DND-41 (cell line): ENCODE measurements at regions not wholly inside any gene's neighbourhood (a gene's known extent, or its start where the extent isn't known, plus 50 kb on each side); places are given as distances from the start of the nearest gene placed in this dataset.

Experiments used
- ATAC-seq: fragments of 200-7000 bp; cut with Tn5 transposase; 3 replicates; pipeline ENCODE4 v1.9.1; 2021; ENCODE audit warnings: low read depth; ENCODE audit not compliant: insufficient read depth
- DNase-seq: peaks from one replicate; pipeline ENCODE4 v3.0.0-alpha.2; 2020
- H2AFZ ChIP-seq: 2 replicates; pipeline ENCODE4 v1.6.0; 2012; ENCODE audit warnings: low read depth, low read length
- H3K27ac ChIP-seq: 2 replicates; pipeline ENCODE4 v1.5.1; 2012; ENCODE audit warnings: low read length, inconsistent platforms
- H3K27me3 ChIP-seq: fragments of 200-600 bp; sonication (generic); 2 replicates; pipeline ENCODE4 v1.6.0; 2012; ENCODE audit warnings: low read length, mild to moderate bottlenecking, inconsistent platforms; ENCODE audit not compliant: insufficient read depth, poor library complexity
- H3K36me3 ChIP-seq: 2 replicates; pipeline ENCODE4 v1.5.1; 2012; ENCODE audit warnings: low read length, inconsistent platforms; ENCODE audit not compliant: insufficient read depth
- H3K4me1 ChIP-seq: 2 replicates; pipeline ENCODE4 v1.5.1; 2012; ENCODE audit warnings: mild to moderate bottlenecking, low read length; ENCODE audit not compliant: insufficient read depth
- H3K4me2 ChIP-seq: 2 replicates; pipeline ENCODE4 v1.6.0; 2012; ENCODE audit warnings: mild to moderate bottlenecking, moderate library complexity, low read length, inconsistent platforms; ENCODE audit not compliant: insufficient read depth
- H3K4me3 ChIP-seq, 2 experiments: fragments of 200-600 bp in 1 of 2; shearing (Covaris generic) in 1 of 2; 2 replicates each; pipeline ENCODE4 v1.5.1; 2012 to 2016; ENCODE audit warnings: inconsistent platforms in 2 of 2, low read length in 2 of 2, mild to moderate bottlenecking in 2 of 2, low read depth in 1 of 2, moderate library complexity in 1 of 2
- H3K79me2 ChIP-seq: 2 replicates; pipeline ENCODE4 v1.6.0; 2012; ENCODE audit warnings: low read length, inconsistent platforms; ENCODE audit not compliant: insufficient read depth
- H3K9ac ChIP-seq: 2 replicates; pipeline ENCODE4 v1.6.0; 2012; ENCODE audit warnings: low read depth, mild to moderate bottlenecking, inconsistent platforms, low read length, moderate library complexity
- H3K9me3 ChIP-seq: 2 replicates; pipeline ENCODE4 v1.5.1; 2012; ENCODE audit warnings: low read length, moderate library complexity, mild to moderate bottlenecking, inconsistent platforms; ENCODE audit not compliant: insufficient read depth, severe bottlenecking
- H4K20me1 ChIP-seq: 2 replicates; pipeline ENCODE4 v1.6.0; 2012; ENCODE audit warnings: low read length; ENCODE audit not compliant: insufficient read depth
- EZH2 ChIP-seq: IDR thresholded peaks from 3 replicates; pipeline ENCODE4 v1.6.1; 2012; ENCODE audit warnings: borderline replicate concordance, low read depth, mild to moderate bottlenecking, moderate library complexity, low read length, inconsistent platforms; ENCODE audit not compliant: severe bottlenecking
- TF ChIP-seq, protein P1 (sequence below): IDR thresholded peaks from 2 replicates; pipeline ENCODE4 v1.5.1; 2012; ENCODE audit warnings: borderline replicate concordance, low read length, moderate library complexity, mild to moderate bottlenecking; ENCODE audit not compliant: poor library complexity, severe bottlenecking; ENCODE audit errors: extremely low read depth

DNA sequence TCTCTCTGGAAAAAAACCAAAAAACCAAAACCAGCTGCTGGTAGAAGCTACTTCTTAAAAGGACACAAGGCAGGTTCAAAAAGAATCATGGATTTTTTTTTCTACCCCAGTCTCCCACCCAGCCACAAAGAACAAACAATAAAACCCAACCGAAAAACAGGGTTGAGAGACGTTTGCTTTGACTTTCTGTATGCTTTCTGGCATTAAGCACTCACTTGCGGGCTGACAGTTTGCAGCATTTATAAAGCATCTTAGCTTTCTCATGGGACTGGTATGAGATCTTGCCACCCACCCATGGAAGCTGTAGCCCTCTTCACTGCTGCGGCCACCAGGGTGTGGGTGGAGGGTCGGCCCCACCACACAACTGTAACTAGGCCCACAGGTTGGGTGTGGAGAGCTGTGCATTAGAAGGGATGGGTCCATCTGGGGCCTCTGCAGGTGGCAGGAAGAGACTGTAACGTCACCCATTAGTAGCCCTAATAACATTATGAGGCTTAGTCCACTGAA lies 165.7 kb downstream of the RHOU start:
- H3K4me1 ChIP-seq: no peaks in the 10 kb centered on the region

DNA sequence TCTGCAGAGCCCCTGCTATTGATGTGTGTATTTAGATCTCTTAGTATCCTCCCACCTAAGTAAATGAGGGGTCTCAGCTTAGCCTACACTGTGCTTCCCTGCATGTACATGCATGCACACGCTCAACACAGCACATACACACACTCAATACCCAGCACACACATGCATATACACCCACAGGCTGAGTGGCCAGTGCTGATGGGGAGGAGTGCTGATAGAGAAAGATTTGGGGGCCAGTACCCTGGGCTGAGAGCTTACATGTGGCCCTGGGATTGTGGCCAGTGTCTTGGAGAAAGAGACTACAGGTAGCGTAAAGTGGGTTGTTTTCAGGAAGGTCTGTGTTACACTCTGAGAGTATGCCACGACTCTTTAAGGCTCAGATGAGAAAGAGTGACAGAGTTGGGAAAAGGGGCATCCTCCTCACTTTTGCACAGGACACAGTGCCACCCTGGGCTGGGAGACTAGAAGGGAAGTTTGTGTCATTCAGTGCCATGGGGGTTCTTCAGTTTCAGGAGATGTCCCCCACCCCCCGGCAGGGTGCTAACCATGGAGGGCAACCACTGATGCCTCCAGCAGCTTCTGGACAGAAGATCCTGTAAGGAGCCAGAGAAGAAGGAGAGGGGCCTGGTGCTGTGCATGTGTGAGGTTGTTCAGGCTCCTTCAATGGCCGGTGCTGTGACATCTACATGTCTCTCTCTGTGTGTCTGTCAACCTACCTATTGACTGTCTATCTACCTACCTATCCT lies 166.8 kb downstream of the RHOU start:
- TF ChIP-seq, protein P1, sequence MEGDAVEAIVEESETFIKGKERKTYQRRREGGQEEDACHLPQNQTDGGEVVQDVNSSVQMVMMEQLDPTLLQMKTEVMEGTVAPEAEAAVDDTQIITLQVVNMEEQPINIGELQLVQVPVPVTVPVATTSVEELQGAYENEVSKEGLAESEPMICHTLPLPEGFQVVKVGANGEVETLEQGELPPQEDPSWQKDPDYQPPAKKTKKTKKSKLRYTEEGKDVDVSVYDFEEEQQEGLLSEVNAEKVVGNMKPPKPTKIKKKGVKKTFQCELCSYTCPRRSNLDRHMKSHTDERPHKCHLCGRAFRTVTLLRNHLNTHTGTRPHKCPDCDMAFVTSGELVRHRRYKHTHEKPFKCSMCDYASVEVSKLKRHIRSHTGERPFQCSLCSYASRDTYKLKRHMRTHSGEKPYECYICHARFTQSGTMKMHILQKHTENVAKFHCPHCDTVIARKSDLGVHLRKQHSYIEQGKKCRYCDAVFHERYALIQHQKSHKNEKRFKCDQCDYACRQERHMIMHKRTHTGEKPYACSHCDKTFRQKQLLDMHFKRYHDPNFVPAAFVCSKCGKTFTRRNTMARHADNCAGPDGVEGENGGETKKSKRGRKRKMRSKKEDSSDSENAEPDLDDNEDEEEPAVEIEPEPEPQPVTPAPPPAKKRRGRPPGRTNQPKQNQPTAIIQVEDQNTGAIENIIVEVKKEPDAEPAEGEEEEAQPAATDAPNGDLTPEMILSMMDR: no peak
- no peak for TF ChIP-seq EZH2
- Histone ChIP-seq H3K4me1 (no peaks in the 10 kb centered on the region), H3K4me2 (no peak overlapping the region), H3K9me3 (no peaks in the 10 kb centered on the region), H3K36me3 (no peaks in the 10 kb centered on the region), H3K79me2 (no peaks in the 10 kb centered on the region), H2AFZ (no peak overlapping the region), H4K20me1 (no peaks in the 10 kb centered on the region), H3K27ac (no peak overlapping the region), H3K27me3 (peaks cover 5% of the 10 kb centered on the region), H3K9ac (no peak overlapping the region), H3K4me3 (no peak overlapping the region)
- ATAC-seq (no peak), DNase-seq (no peak)

More for the DNA sequence above, 165.7 kb downstream of the RHOU start:
- TF ChIP-seq, protein P1: no peak
- TF ChIP-seq EZH2: no peak
- Histone ChIP-seq H3K9me3 (no peaks in the 10 kb centered on the region), H3K9ac (no peak overlapping the region), H3K36me3 (no peaks in the 10 kb centered on the region), H3K27ac (no peak overlapping the region), H3K27me3 (peaks cover 5% of the 10 kb centered on the region), H3K79me2 (no peaks in the 10 kb centered on the region), H3K4me2 (no peak overlapping the region), H2AFZ (no peak overlapping the region), H4K20me1 (no peaks in the 10 kb centered on the region), H3K4me3 (no peak overlapping the region)
- no peak for ATAC-seq
- DNase-seq: no peak

DNA sequence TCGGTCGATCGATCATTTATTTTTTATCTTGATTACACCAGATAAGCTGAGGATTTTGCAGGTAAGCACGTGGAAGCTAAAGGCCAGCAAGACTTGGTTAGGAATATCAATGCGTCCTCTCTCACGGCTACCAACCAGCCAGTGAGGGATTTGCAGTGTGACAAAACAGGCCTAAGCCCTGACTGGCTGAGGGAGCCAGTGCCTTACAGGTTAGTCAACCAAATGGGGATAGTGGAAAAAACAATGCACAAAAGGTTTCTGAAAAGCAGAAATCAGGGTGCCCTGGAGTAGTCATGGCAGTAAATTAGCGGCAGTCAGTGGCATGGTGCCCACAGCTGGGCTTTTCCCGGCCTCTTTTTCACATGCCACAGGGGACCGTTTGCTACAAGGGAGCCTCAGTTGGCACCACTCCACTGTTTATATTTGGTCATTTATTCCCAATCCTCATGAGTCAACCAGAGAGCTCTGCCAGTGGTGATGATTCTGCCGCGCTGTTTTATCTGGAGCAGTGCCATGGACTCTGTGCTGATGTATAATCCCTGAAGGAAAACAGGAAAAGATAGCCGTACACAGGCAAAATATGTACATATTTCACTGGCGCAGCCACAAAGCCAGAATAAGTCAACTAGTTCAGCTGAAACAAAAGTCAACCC lies 167.6 kb downstream of the RHOU start:
- Histone ChIP-seq H2AFZ (no peak overlapping the region), H3K4me1 (no peaks in the 10 kb centered on the region), H3K36me3 (no peaks in the 10 kb centered on the region), H3K4me2 (no peak overlapping the region), H4K20me1 (no peaks in the 10 kb centered on the region), H3K27ac (no peak overlapping the region), H3K27me3 (peaks cover 5% of the 10 kb centered on the region), H3K9me3 (no peaks in the 10 kb centered on the region), H3K9ac (no peak overlapping the region), H3K4me3 (no peak overlapping the region), H3K79me2 (no peaks in the 10 kb centered on the region)
- TF ChIP-seq, protein P1: no peak
- no peak for TF ChIP-seq EZH2
- DNase-seq (no peak), ATAC-seq (no peak)
